GM12873 (cell line): ENCODE measurements at regions not wholly inside any gene's neighbourhood (a gene's known extent, or its start where the extent isn't known, plus 50 kb on each side); places are given as distances from the start of the nearest gene placed in this dataset.

Experiments
- CTCF ChIP-seq: IDR thresholded peaks from 2 replicates; pipeline ENCODE4 v1.5.1; 2012; ENCODE audit warnings: low read depth, mild to moderate bottlenecking, moderate library complexity, low read length, control low read depth; ENCODE audit not compliant: insufficient read depth; ENCODE audit errors: missing control alignments

GRCh38 chr2:62426154-62426912 lies 79.7 kb downstream of the TMEM17 start:
- no peak for TF ChIP-seq CTCF

DNA sequence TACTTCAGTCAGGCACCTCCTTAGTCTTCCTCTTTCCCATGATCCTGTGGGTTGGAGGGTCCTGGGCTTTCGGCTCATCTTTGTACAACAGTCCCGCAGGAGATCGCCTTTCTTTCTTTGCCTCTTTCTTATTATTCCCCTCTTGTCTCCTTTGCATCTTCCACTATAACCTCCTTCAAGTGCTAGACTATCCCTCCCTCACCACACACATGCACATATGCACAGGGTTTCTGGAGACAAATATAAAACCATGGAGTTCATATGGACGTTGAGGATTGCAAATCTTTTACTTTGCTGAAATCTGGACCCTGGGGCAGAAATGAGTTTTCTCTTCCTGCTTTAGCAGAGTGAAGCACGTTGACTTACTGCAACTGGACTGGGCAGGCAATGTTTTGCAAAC lies 80.3 kb downstream of the TMEM17 start:
- TF ChIP-seq CTCF, result no peak

GRCh38 chr2:62424899-62425298 lies 81.1 kb downstream of the TMEM17 start:
- no peak for TF ChIP-seq CTCF

DNA sequence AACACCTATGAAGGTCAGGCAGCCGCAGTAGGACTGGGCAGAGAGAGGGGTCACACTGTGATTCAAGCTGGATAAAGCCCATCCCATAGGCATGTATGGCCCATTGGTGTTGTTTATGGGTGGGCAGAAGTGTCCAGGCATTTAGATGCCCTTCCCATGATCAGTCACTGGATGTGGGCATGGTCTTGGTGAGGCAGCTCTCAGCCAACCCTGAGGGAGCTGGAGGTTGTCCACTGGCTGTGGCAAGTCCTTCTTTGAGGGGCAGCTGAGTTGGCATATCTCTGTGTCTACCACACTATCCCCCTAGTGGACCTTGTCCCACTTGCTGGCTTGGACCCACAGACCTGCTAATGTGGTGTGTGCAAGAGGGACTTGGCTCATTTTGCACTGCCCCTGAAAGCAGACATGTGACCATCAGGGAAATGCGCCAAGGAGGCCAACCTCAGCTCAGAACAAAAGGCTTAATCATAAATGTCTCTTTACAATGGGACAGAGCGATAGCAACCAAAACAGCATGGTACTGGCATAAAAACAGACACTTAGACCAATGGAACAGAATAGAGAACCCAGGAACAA lies 82.0 kb downstream of the TMEM17 start:
- no peak for TF ChIP-seq CTCF

GRCh38 chr2:62423235-62423634 lies 82.8 kb downstream of the TMEM17 start:
- peak; percentile 15 for TF ChIP-seq CTCF

- TF ChIP-seq CTCF, result no peak
These were observed 90.5 kb downstream of the TMEM17 start for GRCh38 chr2:62415518-62415917.

GRCh38 chr2:62415019-62415431 lies 91.0 kb downstream of the TMEM17 start:
- TF ChIP-seq CTCF, result no peak
